ENCODE measurements at regions not wholly inside any gene's neighbourhood (a gene's known extent, or its start where the extent isn't known, plus 50 kb on each side); places are given as distances from the start of the nearest gene placed in this dataset.

- H3K36me3 Mint-ChIP-seq, result no peaks in the 10 kb centered on the region
- H3K4me1 Mint-ChIP-seq (ENCODE audit: unreplicated experiment), result peaks cover 5% of the 10 kb centered on the region
- no peaks in the 10 kb centered on the region for H3K9me3 Mint-ChIP-seq
- no peak overlapping the region for H3K4me3 Mint-ChIP-seq
- DNase-seq (ENCODE audit: extremely low spot score, unreplicated experiment), result no peak
- no peaks in the 10 kb centered on the region for H3K27me3 Mint-ChIP-seq
- TF ChIP-seq CTCF (conservative IDR thresholded peaks at IDR 0.05), result no peak
- no peak overlapping the region for H3K27ac Mint-ChIP-seq
These were observed 120.7 kb upstream of the SLC22A23 start for GRCh38 chr6:3577517-3577916.

- TF ChIP-seq CTCF (conservative IDR thresholded peaks at IDR 0.05), result no peak
- no peak for DNase-seq (ENCODE audit: extremely low spot score, unreplicated experiment)
- Mint-ChIP-seq H3K4me3 (no peak overlapping the region), H3K27ac (no peak overlapping the region), H3K36me3 (no peaks in the 10 kb centered on the region), H3K9me3 (no peaks in the 10 kb centered on the region), H3K27me3 (no peaks in the 10 kb centered on the region), H3K4me1 (ENCODE audit: unreplicated experiment) (peaks cover 11% of the 10 kb centered on the region)
These were observed 118.9 kb upstream of the SLC22A23 start for GRCh38 chr6:3575701-3576100.

GRCh38 chr6:3575166-3575565 is 118.3 kb upstream of the SLC22A23 start:
- no peaks in the 10 kb centered on the region for H3K27me3 Mint-ChIP-seq
- no peaks in the 10 kb centered on the region for H3K36me3 Mint-ChIP-seq
- H3K9me3 Mint-ChIP-seq, result no peaks in the 10 kb centered on the region
- no peak for DNase-seq (ENCODE audit: extremely low spot score, unreplicated experiment)
- no peak for TF ChIP-seq CTCF (conservative IDR thresholded peaks at IDR 0.05)
- no peak overlapping the region for H3K4me3 Mint-ChIP-seq
- H3K4me1 Mint-ChIP-seq (ENCODE audit: unreplicated experiment), result peaks cover 16% of the 10 kb centered on the region
- H3K27ac Mint-ChIP-seq, result no peak overlapping the region

- H3K9me3 Mint-ChIP-seq, result no peaks in the 10 kb centered on the region
- TF ChIP-seq CTCF (conservative IDR thresholded peaks at IDR 0.05), result no peak
- no peak overlapping the region for H3K4me3 Mint-ChIP-seq
- DNase-seq (ENCODE audit: extremely low spot score, unreplicated experiment), result no peak
- no peaks in the 10 kb centered on the region for H3K36me3 Mint-ChIP-seq
- H3K27me3 Mint-ChIP-seq, result no peaks in the 10 kb centered on the region
- no peak overlapping the region for H3K27ac Mint-ChIP-seq
- peaks cover 31% of the 10 kb centered on the region for H3K4me1 Mint-ChIP-seq (ENCODE audit: unreplicated experiment)
These were observed 116.8 kb upstream of the SLC22A23 start for GRCh38 chr6:3573670-3574069.

- no peak overlapping the region for H3K27ac Mint-ChIP-seq
- DNase-seq (ENCODE audit: extremely low spot score, unreplicated experiment), result no peak
- H3K4me1 Mint-ChIP-seq (ENCODE audit: unreplicated experiment), result peaks cover 37% of the 10 kb centered on the region
- TF ChIP-seq CTCF (conservative IDR thresholded peaks at IDR 0.05), result no peak
- no peaks in the 10 kb centered on the region for H3K27me3 Mint-ChIP-seq
- H3K4me3 Mint-ChIP-seq, result no peak overlapping the region
- no peaks in the 10 kb centered on the region for H3K9me3 Mint-ChIP-seq
- H3K36me3 Mint-ChIP-seq, result no peaks in the 10 kb centered on the region
These were observed 115.0 kb upstream of the SLC22A23 start for GRCh38 chr6:3571836-3572235.

- no peak for TF ChIP-seq CTCF (conservative IDR thresholded peaks at IDR 0.05)
These were observed 114.4 kb upstream of the SLC22A23 start for GRCh38 chr6:3571250-3571681.

More at GRCh38 chr6:3571250-3571681, 114.4 kb upstream of the SLC22A23 start:
- no peaks in the 10 kb centered on the region for H3K36me3 Mint-ChIP-seq
- H3K4me1 Mint-ChIP-seq (ENCODE audit: unreplicated experiment), result peaks cover 37% of the 10 kb centered on the region
- H3K27ac Mint-ChIP-seq, result no peak overlapping the region
- H3K9me3 Mint-ChIP-seq, result no peaks in the 10 kb centered on the region
- H3K4me3 Mint-ChIP-seq, result no peak overlapping the region
- DNase-seq (ENCODE audit: extremely low spot score, unreplicated experiment), result no peak
- H3K27me3 Mint-ChIP-seq, result no peaks in the 10 kb centered on the region
